ENCODE measurements at regions not wholly inside any gene's neighbourhood (a gene's known extent, or its start where the extent isn't known, plus 50 kb on each side); places are given as distances from the start of the nearest gene placed in this dataset.

DNA sequence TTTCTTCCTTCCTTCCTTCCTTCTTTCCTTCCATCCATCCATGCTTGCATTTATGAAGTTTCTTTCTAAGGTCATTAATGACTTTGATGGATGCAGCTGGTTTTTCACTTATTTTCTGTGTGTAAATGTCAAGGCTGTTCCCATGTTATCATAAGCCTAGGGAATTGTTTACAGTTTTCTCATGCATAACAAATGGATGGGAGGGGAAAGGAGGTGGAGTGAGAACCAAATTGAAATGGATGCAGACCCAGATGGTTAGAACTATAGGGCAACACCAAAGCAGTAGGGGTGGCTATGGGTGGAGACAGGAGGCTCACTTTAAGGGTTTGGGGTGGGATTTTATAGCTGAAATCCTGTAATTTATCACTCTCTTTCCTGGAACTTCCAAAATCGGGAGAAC lies 146.2 kb downstream of the TPH2 start (continued):
- no peak for TF ChIP-seq SIRT6 (IDR thresholded peaks at IDR 0.05; ENCODE audit: low read length)
- TF ChIP-seq KDM4A (IDR thresholded peaks at IDR 0.05; ENCODE audit: low read depth, low read length, severe bottlenecking): no peak
- TF ChIP-seq SP2 (IDR thresholded peaks at IDR 0.05; ENCODE audit: low read length): no peak
- no peak for TF ChIP-seq TBP (IDR thresholded peaks at IDR 0.05; ENCODE audit: low read depth, low read length)
- TF ChIP-seq PHF8 (conservative IDR thresholded peaks at IDR 0.05; ENCODE audit: low read depth, low read length): no peak

Data from H1 (cell line).